Left ventricle myocardium inferior (tissue), 1 donor: ENCODE measurements at regions not wholly inside any gene's neighbourhood (a gene's known extent, or its start where the extent isn't known, plus 50 kb on each side); places are given as distances from the start of the nearest gene placed in this dataset.

ENCODE experiments used
- DNase-seq: peaks from one replicate; pipeline ENCODE4 v3.0.0-alpha.2; 2020
- H3K27ac ChIP-seq: fragments of 200-600 bp; replicated peaks from 2 replicates; pipeline ENCODE4 v1.8.0; 2021
- H3K27me3 ChIP-seq: fragments of 200-600 bp; 2 replicates; pipeline ENCODE4 v1.8.0; 2021; ENCODE audit warnings: low read depth
- H3K36me3 ChIP-seq: fragments of 200-600 bp; 2 replicates; pipeline ENCODE4 v1.8.0; 2021
- H3K4me1 ChIP-seq: fragments of 200-600 bp; 2 replicates; pipeline ENCODE4 v1.8.0; 2021
- H3K4me3 ChIP-seq: fragments of 200-600 bp; 2 replicates; pipeline ENCODE4 v1.8.0; 2021; ENCODE audit warnings: mild to moderate bottlenecking, moderate library complexity
- H3K9me3 ChIP-seq: fragments of 200-600 bp; replicated peaks from 2 replicates; pipeline ENCODE4 v1.8.0; 2021
- CTCF ChIP-seq: fragments of 200-600 bp; IDR thresholded peaks from 2 replicates; pipeline ENCODE4 v1.8.0; 2021; ENCODE audit warnings: antibody characterized with exemption, mild to moderate bottlenecking, borderline replicate concordance
- intact Hi-C: fragments of 100-400 bp; cut with micrococcal nuclease; formaldehyde crosslinking; loops from one replicate; pipeline ENCODE4 v1.11.0; 2022
- donor health status: DM: no; HTN: yes; CAD: no; lungs with severe emphysema.

- H3K27ac ChIP-seq: no peak overlapping the region
- no peak overlapping the region for H3K4me3 ChIP-seq
- H3K4me1 ChIP-seq: no peaks in the 10 kb centered on the region
- peaks cover 12% of the 10 kb centered on the region for H3K9me3 ChIP-seq
- DNase-seq: no peak
- intact Hi-C loops: no loop called here
- H3K27me3 ChIP-seq: no peaks in the 10 kb centered on the region
- TF ChIP-seq CTCF: no peak
- H3K36me3 ChIP-seq: no peaks in the 10 kb centered on the region
These were observed 291.5 kb downstream of the PTH2R start for GRCh38 chr2:208698114-208698513.

- Histone ChIP-seq H3K4me1 (no peaks in the 10 kb centered on the region), H3K27me3 (no peaks in the 10 kb centered on the region), H3K4me3 (no peak overlapping the region), H3K36me3 (no peaks in the 10 kb centered on the region), H3K27ac (no peak overlapping the region), H3K9me3 (no peaks in the 10 kb centered on the region)
- TF ChIP-seq CTCF: no peak
- DNase-seq: no peak
- intact Hi-C loops: no loop called here
These were observed 301.9 kb downstream of the PTH2R start for GRCh38 chr2:208708486-208708885.

- Histone ChIP-seq H3K27me3 (no peaks in the 10 kb centered on the region), H3K4me3 (no peak overlapping the region), H3K9me3 (no peaks in the 10 kb centered on the region), H3K4me1 (no peaks in the 10 kb centered on the region), H3K27ac (no peak overlapping the region), H3K36me3 (no peaks in the 10 kb centered on the region)
- TF ChIP-seq CTCF: no peak
- intact Hi-C loops: no loop called here
- DNase-seq: no peak
These were observed 305.0 kb downstream of the PTH2R start for GRCh38 chr2:208711598-208711997.

- H3K27me3 ChIP-seq: no peaks in the 10 kb centered on the region
- H3K9me3 ChIP-seq: no peaks in the 10 kb centered on the region
- DNase-seq: no peak
- TF ChIP-seq CTCF: no peak
- H3K27ac ChIP-seq: no peak overlapping the region
- H3K4me1 ChIP-seq: no peaks in the 10 kb centered on the region
- no peak overlapping the region for H3K4me3 ChIP-seq
- intact Hi-C loops: no loop called here
- H3K36me3 ChIP-seq: no peaks in the 10 kb centered on the region
These were observed 306.6 kb downstream of the PTH2R start for GRCh38 chr2:208713066-208713745.

GRCh38 chr2:208718828-208719227 is 312.2 kb downstream of the PTH2R start:
- intact Hi-C loops: no loop called here
- Histone ChIP-seq H3K27me3 (no peaks in the 10 kb centered on the region), H3K4me1 (no peaks in the 10 kb centered on the region), H3K4me3 (no peak overlapping the region), H3K36me3 (no peaks in the 10 kb centered on the region), H3K9me3 (no peaks in the 10 kb centered on the region), H3K27ac (no peak overlapping the region)
- DNase-seq: no peak
- TF ChIP-seq CTCF: no peak

- no peak for DNase-seq
- H3K9me3 ChIP-seq: no peaks in the 10 kb centered on the region
- no peaks in the 10 kb centered on the region for H3K4me1 ChIP-seq
- no peaks in the 10 kb centered on the region for H3K36me3 ChIP-seq
- H3K4me3 ChIP-seq: no peak overlapping the region
- no peak overlapping the region for H3K27ac ChIP-seq
- TF ChIP-seq CTCF: no peak
- H3K27me3 ChIP-seq: no peaks in the 10 kb centered on the region
- intact Hi-C loops: no loop called here
These were observed 316.1 kb downstream of the PTH2R start for GRCh38 chr2:208722731-208723130.
